KMS-11 (cell line): ENCODE measurements at regions not wholly inside any gene's neighbourhood (a gene's known extent, or its start where the extent isn't known, plus 50 kb on each side); places are given as distances from the start of the nearest gene placed in this dataset.
A peak's percentile ranks its signal among the peaks of the same experiment; 100 is the strongest.

Experiments
- H2AFZ ChIP-seq: fragments of 200-600 bp; sonication (generic); 2 replicates; pipeline ENCODE4 v1.6.1; 2016; ENCODE audit warnings: antibody characterized with exemption, mixed run types, low read depth
- H3K27ac ChIP-seq: fragments of 200-600 bp; sonication (generic); 2 replicates; pipeline ENCODE4 v1.6.1; 2016; ENCODE audit warnings: mild to moderate bottlenecking, mixed run types
- H3K27me3 ChIP-seq: fragments of 200-600 bp; sonication (generic); 2 replicates; pipeline ENCODE4 v1.6.1; 2017; ENCODE audit warnings: mild to moderate bottlenecking, low read depth, mixed run types, moderate library complexity; ENCODE audit not compliant: insufficient read depth
- H3K36me3 ChIP-seq: fragments of 200-600 bp; sonication (generic); 2 replicates; pipeline ENCODE4 v1.6.1; 2017; ENCODE audit warnings: mild to moderate bottlenecking, mixed run types; ENCODE audit not compliant: insufficient read depth
- H3K4me1 ChIP-seq: fragments of 200-600 bp; sonication (generic); 2 replicates; pipeline ENCODE4 v1.6.1; 2016; ENCODE audit warnings: mild to moderate bottlenecking, low read depth, mixed run types; ENCODE audit not compliant: poor library complexity, severe bottlenecking
- H3K4me2 ChIP-seq: fragments of 200-600 bp; sonication (generic); 2 replicates; pipeline ENCODE4 v1.7.0; 2016; ENCODE audit warnings: mild to moderate bottlenecking, mixed run types
- H3K4me3 ChIP-seq: fragments of 200-600 bp; sonication (generic); IDR thresholded peaks from 2 replicates; pipeline ENCODE4 v1.6.1; 2017; ENCODE audit warnings: low read depth, low read length, mixed read lengths; ENCODE audit not compliant: insufficient read depth
- H3K79me2 ChIP-seq: fragments of 200-600 bp; sonication (generic); 2 replicates; pipeline ENCODE4 v1.6.1; 2016; ENCODE audit warnings: low read depth, mixed run types; ENCODE audit not compliant: insufficient read depth
- H3K9ac ChIP-seq: fragments of 200-600 bp; sonication (generic); 2 replicates; pipeline ENCODE4 v1.6.1; 2016; ENCODE audit warnings: mild to moderate bottlenecking, mixed run types
- H4K20me1 ChIP-seq: fragments of 200-600 bp; sonication (generic); 2 replicates; pipeline ENCODE4 v1.6.1; 2016; ENCODE audit warnings: mild to moderate bottlenecking, mixed run types; ENCODE audit not compliant: insufficient read depth
- TF ChIP-seq, protein P1 (sequence below): fragments of 200-600 bp; sonication (generic); conservative IDR thresholded peaks from 2 replicates; pipeline ENCODE4 v1.6.1; 2017; ENCODE audit warnings: low read depth, mild to moderate bottlenecking, antibody characterized with exemption, low read length, moderate library complexity, mixed read lengths

DNA sequence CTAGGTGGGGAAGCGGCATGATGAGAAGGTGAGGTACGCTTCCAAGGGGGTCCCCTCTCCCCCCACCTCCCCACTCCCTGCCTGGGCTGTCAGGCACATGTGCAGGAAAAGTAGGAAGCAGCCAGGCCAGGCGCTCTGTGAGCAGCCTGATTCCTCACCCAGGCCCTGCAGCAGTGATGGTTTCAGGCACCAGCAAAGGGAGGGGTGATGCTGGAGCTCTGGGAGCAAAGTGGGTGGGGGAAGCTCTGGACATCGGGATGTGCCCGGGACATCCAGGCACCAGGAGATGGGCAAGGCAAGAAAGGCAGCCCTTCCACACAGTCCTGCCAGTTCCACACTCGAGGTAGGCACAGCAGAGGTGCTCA lies 106.1 kb downstream of the CRYAA start:
- H3K27me3 ChIP-seq, result no peaks in the 10 kb centered on the region
- H3K4me1 ChIP-seq, result peaks cover 13% of the 10 kb centered on the region

DNA sequence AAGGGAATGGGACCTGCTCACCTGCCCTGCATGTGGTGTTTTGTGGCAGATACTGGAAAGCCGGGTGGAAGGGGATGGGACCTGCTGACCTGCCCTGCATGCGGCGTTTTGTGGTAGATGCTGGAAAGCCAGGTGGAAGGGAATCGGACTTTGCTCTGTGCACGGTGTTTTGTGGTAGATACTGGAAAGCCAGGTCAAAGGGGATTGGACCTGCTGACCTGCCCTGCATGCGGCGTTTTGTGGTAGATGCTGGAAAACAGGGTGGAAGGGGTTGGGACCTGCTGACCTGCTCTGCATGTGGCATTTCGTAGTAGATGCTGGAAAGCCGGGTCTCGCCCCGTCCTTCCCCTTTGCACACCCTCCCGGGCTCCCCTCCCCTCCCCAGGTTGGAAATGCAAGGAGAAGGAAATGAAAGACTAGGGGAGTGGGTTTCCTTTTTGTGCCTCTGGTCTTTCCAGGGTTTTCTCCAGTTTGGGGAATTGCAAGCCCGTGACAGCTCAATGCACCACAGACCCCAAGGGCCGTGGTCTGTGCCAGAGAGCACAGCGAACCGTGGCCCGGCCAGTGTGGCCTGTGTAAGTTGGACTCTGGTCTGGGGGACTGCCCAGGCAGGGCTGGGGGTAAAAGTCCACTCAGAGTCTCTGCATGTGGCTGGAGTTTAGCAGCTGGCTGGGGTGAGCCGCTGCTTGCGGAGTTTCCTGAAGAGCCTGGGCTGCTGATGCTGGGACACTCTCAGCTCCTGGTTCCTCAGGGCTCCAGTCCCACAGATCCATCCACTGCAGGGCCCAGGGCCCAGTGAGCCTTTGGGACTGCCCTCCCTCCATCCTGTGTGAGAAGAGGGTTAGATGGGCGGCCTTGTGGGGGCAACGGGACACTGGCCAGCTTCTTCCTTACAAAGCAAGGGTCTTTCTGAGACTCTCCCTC lies 105.5 kb downstream of the CRYAA start:
- H3K4me1 ChIP-seq, result peaks cover 13% of the 10 kb centered on the region
- H3K79me2 ChIP-seq, result no peaks in the 10 kb centered on the region
- H2AFZ ChIP-seq, result no peak overlapping the region
- H3K4me2 ChIP-seq, result peak overlapping the region; percentile 8; the same call in 1 of the 2 replicates
- H4K20me1 ChIP-seq, result no peaks in the 10 kb centered on the region
- TF ChIP-seq, protein P1, sequence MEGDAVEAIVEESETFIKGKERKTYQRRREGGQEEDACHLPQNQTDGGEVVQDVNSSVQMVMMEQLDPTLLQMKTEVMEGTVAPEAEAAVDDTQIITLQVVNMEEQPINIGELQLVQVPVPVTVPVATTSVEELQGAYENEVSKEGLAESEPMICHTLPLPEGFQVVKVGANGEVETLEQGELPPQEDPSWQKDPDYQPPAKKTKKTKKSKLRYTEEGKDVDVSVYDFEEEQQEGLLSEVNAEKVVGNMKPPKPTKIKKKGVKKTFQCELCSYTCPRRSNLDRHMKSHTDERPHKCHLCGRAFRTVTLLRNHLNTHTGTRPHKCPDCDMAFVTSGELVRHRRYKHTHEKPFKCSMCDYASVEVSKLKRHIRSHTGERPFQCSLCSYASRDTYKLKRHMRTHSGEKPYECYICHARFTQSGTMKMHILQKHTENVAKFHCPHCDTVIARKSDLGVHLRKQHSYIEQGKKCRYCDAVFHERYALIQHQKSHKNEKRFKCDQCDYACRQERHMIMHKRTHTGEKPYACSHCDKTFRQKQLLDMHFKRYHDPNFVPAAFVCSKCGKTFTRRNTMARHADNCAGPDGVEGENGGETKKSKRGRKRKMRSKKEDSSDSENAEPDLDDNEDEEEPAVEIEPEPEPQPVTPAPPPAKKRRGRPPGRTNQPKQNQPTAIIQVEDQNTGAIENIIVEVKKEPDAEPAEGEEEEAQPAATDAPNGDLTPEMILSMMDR, result no peak
- no peak overlapping the region for H3K27ac ChIP-seq
- H3K36me3 ChIP-seq, result no peaks in the 10 kb centered on the region
- no peaks in the 10 kb centered on the region for H3K27me3 ChIP-seq
- no peak overlapping the region for H3K9ac ChIP-seq
- no peak overlapping the region for H3K4me3 ChIP-seq

More for the DNA sequence above, 106.1 kb downstream of the CRYAA start:
- Histone ChIP-seq H3K27ac (no peak overlapping the region), H3K4me2 (no peak overlapping the region), H3K36me3 (no peaks in the 10 kb centered on the region), H3K4me3 (no peak overlapping the region), H3K9ac (no peak overlapping the region), H4K20me1 (no peaks in the 10 kb centered on the region), H3K79me2 (no peaks in the 10 kb centered on the region), H2AFZ (no peak overlapping the region)
- TF ChIP-seq, protein P1, result no peak

DNA sequence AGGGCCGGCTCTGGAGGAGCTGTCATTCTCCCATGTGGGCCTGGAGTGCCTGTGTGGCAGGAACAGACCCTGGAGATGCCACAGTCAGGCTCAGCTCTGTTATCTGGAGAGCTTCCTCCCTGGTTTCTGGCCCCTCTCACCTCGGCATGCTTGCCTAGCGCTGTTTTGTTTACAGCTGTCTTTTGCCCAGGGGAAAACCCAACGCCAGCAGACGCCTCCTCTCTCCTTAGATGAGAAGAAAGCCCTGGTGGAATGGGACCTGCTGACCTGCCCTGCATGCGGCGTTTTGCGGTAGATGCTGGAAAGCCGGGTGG lies 104.9 kb downstream of the CRYAA start:
- no peaks in the 10 kb centered on the region for H4K20me1 ChIP-seq
- peak overlapping the region; percentile 8; the same call in 1 of the 2 replicates for H3K4me2 ChIP-seq

DNA sequence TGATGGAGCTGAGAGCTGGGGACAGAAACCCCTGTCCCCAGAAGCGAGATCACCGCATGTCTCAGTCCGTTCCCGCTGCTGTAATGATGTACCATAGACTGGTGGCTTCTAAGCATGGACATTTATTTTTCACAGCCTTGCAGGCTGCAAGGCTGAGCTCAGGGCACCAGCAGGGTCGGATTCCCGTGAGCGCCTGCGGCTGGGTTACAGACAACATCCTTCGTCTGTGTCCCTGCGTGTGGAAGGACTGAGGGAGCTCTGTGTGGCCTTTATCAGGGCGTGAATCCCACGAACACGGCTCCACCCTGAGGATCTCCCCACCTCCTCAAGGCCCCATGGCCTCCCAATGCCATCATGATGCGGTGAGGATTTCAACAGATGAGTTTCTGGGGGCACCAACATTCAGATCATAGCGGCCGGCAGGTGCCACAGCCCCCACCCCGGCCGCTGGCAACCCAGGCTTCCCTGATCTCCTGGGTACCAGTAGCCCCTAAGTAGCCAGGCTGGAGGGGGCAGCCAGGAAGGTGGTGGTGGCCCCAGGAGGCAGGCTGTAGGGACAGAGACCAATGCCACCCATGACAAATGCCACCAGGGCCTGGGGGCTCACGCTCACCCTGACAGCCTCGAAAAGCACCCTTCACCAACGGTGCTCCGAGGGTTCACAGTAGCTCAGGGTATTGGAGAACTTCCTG lies 104.4 kb downstream of the CRYAA start:
- H2AFZ ChIP-seq, result no peak overlapping the region
- no peaks in the 10 kb centered on the region for H3K79me2 ChIP-seq
- no peaks in the 10 kb centered on the region for H3K27me3 ChIP-seq
- H3K4me3 ChIP-seq, result no peak overlapping the region
- no peak overlapping the region for H3K27ac ChIP-seq
- H3K9ac ChIP-seq, result no peak overlapping the region
- H3K4me2 ChIP-seq, result peak overlapping the region; percentile 8; the same call in 1 of the 2 replicates
- H4K20me1 ChIP-seq, result no peaks in the 10 kb centered on the region
- TF ChIP-seq, protein P1, result no peak
- H3K4me1 ChIP-seq, result peaks cover 13% of the 10 kb centered on the region
- H3K36me3 ChIP-seq, result no peaks in the 10 kb centered on the region

More for the DNA sequence above, 104.9 kb downstream of the CRYAA start:
- Histone ChIP-seq H3K4me1 (peaks cover 13% of the 10 kb centered on the region), H3K4me3 (no peak overlapping the region), H3K27me3 (no peaks in the 10 kb centered on the region), H3K9ac (no peak overlapping the region), H2AFZ (no peak overlapping the region), H3K36me3 (no peaks in the 10 kb centered on the region), H3K79me2 (no peaks in the 10 kb centered on the region), H3K27ac (no peak overlapping the region)
- TF ChIP-seq, protein P1, result no peak
